ENCODE measurements at regions not wholly inside any gene's neighbourhood (a gene's known extent, or its start where the extent isn't known, plus 50 kb on each side); places are given as distances from the start of the nearest gene placed in this dataset.

- CTCF ChIA-PET: no interaction called here
- Mint-ChIP-seq H3K4me1 (peaks cover 42% of the 10 kb centered on the region), H3K4me3 (no peak overlapping the region), H3K27ac (peak overlapping the region; percentile 38; the same call in 1 of the 2 replicates), H3K27me3 (ENCODE audit: low read depth) (no peaks in the 10 kb centered on the region), H3K9me3 (no peaks in the 10 kb centered on the region), H3K36me3 (no peaks in the 10 kb centered on the region; the same call in 1 of the 2 replicates)
- ATAC-seq: no peak
- POLR2A ChIA-PET: interaction anchor here (0.6 kb wide), 1 partner anchor 369 kb away, joined by 3 read pairs; no protein-coding TSS in a partner anchor
- no peak for DNase-seq (ENCODE audit: low spot score)
- no peak for TF ChIP-seq ZNF219 (CRISPR knock-in tag; IDR thresholded peaks at IDR 0.05; ENCODE audit: borderline replicate concordance)
- no peak for TF ChIP-seq NFE2L1 (CRISPR knock-in tag; IDR thresholded peaks at IDR 0.05)
- no peak for TF ChIP-seq SMAD3 (CRISPR knock-in tag; IDR thresholded peaks at IDR 0.05; ENCODE audit: borderline replicate concordance)
- no peak for TF ChIP-seq FOXP1 (CRISPR knock-in tag; IDR thresholded peaks at IDR 0.05; ENCODE audit: borderline replicate concordance)
Measured at GRCh38 chr7:131100357-131101054, 227.2 kb upstream of the MKLN1 start.

- no peaks in the 10 kb centered on the region for H3K9me3 Mint-ChIP-seq
- CTCF ChIA-PET: no interaction called here
- H3K36me3 Mint-ChIP-seq: no peaks in the 10 kb centered on the region; the same call in 1 of the 2 replicates
- DNase-seq (ENCODE audit: low spot score): no peak
- H3K4me3 Mint-ChIP-seq: no peak overlapping the region
- H3K27me3 Mint-ChIP-seq (ENCODE audit: low read depth): peaks cover 12% of the 10 kb centered on the region
- no peak overlapping the region for H3K27ac Mint-ChIP-seq
- TF ChIP-seq ZNF396 (CRISPR knock-in tag; IDR thresholded peaks at IDR 0.05; ENCODE audit: borderline replicate concordance) (no peak), ZNF317 (CRISPR knock-in tag; IDR thresholded peaks at IDR 0.05; ENCODE audit: borderline replicate concordance, low read depth) (no peak)
- POLR2A ChIA-PET: interaction anchor here (0.6 kb wide), 2 partner anchors 260 to 350 kb away, joined by 3 to 5 read pairs; no protein-coding TSS in a partner anchor
- ATAC-seq: no peak
- peaks cover 27% of the 10 kb centered on the region for H3K4me1 Mint-ChIP-seq
Measured at GRCh38 chr7:131103997-131104396, 223.7 kb upstream of the MKLN1 start.

GRCh38 chr7:131104596-131105293, 222.9 kb upstream of the MKLN1 start:
- Mint-ChIP-seq H3K27me3 (ENCODE audit: low read depth) (peaks cover 12% of the 10 kb centered on the region), H3K36me3 (no peaks in the 10 kb centered on the region; the same call in 1 of the 2 replicates), H3K4me3 (peak overlapping the region; percentile 85), H3K27ac (0 out of 2 replicates have a peak overlapping the region, but pooled peaks have one; percentile 60), H3K4me1 (peaks cover 34% of the 10 kb centered on the region), H3K9me3 (no peaks in the 10 kb centered on the region)
- CTCF ChIA-PET: interaction anchor here (0.6 kb wide), 1 partner anchor 26 kb away, joined by 3 read pairs; no protein-coding TSS in a partner anchor
- no peak for ATAC-seq
- POLR2A ChIA-PET: interaction anchor here (0.6 kb wide), 1 partner anchor 259 kb away, joined by 3 read pairs; no protein-coding TSS in a partner anchor
- DNase-seq (ENCODE audit: low spot score): no peak
- TF ChIP-seq STAT6 (CRISPR knock-in tag; conservative IDR thresholded peaks at IDR 0.05; ENCODE audit: low read depth) (no peak), ZNF317 (CRISPR knock-in tag; IDR thresholded peaks at IDR 0.05; ENCODE audit: borderline replicate concordance, low read depth) (no peak), PREB (CRISPR knock-in tag; IDR thresholded peaks at IDR 0.05; ENCODE audit: borderline replicate concordance) (no peak), TP53 (CRISPR knock-in tag; IDR thresholded peaks at IDR 0.05) (no peak), PRDM15 (CRISPR knock-in tag; IDR thresholded peaks at IDR 0.05) (no peak), CDX4 (CRISPR knock-in tag; IDR thresholded peaks at IDR 0.05; ENCODE audit: borderline replicate concordance) (no peak), E2F5 (CRISPR knock-in tag; IDR thresholded peaks at IDR 0.05) (no peak), FOXJ3 (CRISPR knock-in tag; IDR thresholded peaks at IDR 0.05; ENCODE audit: borderline replicate concordance) (no peak), TCF7 (CRISPR knock-in tag; IDR thresholded peaks at IDR 0.05; ENCODE audit: low read depth) (no peak), NR1H2 (CRISPR knock-in tag; IDR thresholded peaks at IDR 0.05) (no peak), TEAD1 (CRISPR knock-in tag; IDR thresholded peaks at IDR 0.05) (no peak), IRF1 (CRISPR knock-in tag; IDR thresholded peaks at IDR 0.05) (no peak)

Measured in WTC11 (cell line).